T-helper 1 cell treated with Interleukin-12 subunit alpha and Interleukin-12 subunit beta and Interleukin-4 antibody, amounts not matched to agents 30 μg/mL and 1 μg/mL, for 36 hours (primary cell): ENCODE measurements at regions not wholly inside any gene's neighbourhood (a gene's known extent, or its start where the extent isn't known, plus 50 kb on each side); places are given as distances from the start of the nearest gene placed in this dataset.

Source experiments
- H3K27ac Mint-ChIP-seq: one replicate; pipeline ENCODE4 v1.8.0; 2021; ENCODE audit warnings: mild to moderate bottlenecking, mixed read lengths
- H3K27me3 Mint-ChIP-seq: one replicate; pipeline ENCODE4 v1.8.0; 2021; ENCODE audit warnings: low read depth, mixed read lengths
- H3K36me3 Mint-ChIP-seq: one replicate; pipeline ENCODE4 v1.8.0; 2021; ENCODE audit warnings: low read depth, mixed read lengths
- H3K4me1 Mint-ChIP-seq: one replicate; pipeline ENCODE4 v1.8.0; 2021; ENCODE audit warnings: low read depth, mixed read lengths
- H3K4me3 Mint-ChIP-seq: one replicate; pipeline ENCODE4 v1.8.0; 2021; ENCODE audit warnings: mild to moderate bottlenecking, moderate library complexity, mixed read lengths
- H3K9me3 Mint-ChIP-seq: one replicate; pipeline ENCODE4 v1.8.0; 2021; ENCODE audit warnings: mixed read lengths

- no peaks in the 10 kb centered on the region for H3K4me1 Mint-ChIP-seq
- peaks cover 9% of the 10 kb centered on the region for H3K27me3 Mint-ChIP-seq
- no peak overlapping the region for H3K4me3 Mint-ChIP-seq
- H3K36me3 Mint-ChIP-seq = no peaks in the 10 kb centered on the region
- H3K9me3 Mint-ChIP-seq = no peaks in the 10 kb centered on the region
- no peak overlapping the region for H3K27ac Mint-ChIP-seq
Observed at GRCh38 chr1:114216431-114217173, 62.9 kb upstream of the SYT6 start.

- peaks cover 15% of the 10 kb centered on the region for H3K27me3 Mint-ChIP-seq
- no peaks in the 10 kb centered on the region for H3K4me1 Mint-ChIP-seq
- H3K27ac Mint-ChIP-seq = no peak overlapping the region
Observed at GRCh38 chr1:114215436-114215835, 61.8 kb upstream of the SYT6 start.

GRCh38 chr1:114214016-114214415 is 60.3 kb upstream of the SYT6 start:
- Mint-ChIP-seq H3K36me3 (no peaks in the 10 kb centered on the region), H3K27ac (no peak overlapping the region), H3K9me3 (no peaks in the 10 kb centered on the region), H3K4me3 (no peak overlapping the region), H3K27me3 (peaks cover 21% of the 10 kb centered on the region), H3K4me1 (no peaks in the 10 kb centered on the region)

More at GRCh38 chr1:114215436-114215835, 61.8 kb upstream of the SYT6 start:
- Mint-ChIP-seq H3K4me3 (no peak overlapping the region), H3K9me3 (no peaks in the 10 kb centered on the region), H3K36me3 (no peaks in the 10 kb centered on the region)

- H3K27me3 Mint-ChIP-seq = peaks cover 47% of the 10 kb centered on the region
- H3K9me3 Mint-ChIP-seq = no peaks in the 10 kb centered on the region
- no peaks in the 10 kb centered on the region for H3K36me3 Mint-ChIP-seq
- H3K4me3 Mint-ChIP-seq = no peak overlapping the region
- no peak overlapping the region for H3K27ac Mint-ChIP-seq
- no peaks in the 10 kb centered on the region for H3K4me1 Mint-ChIP-seq
Observed at GRCh38 chr1:114209971-114210370, 56.3 kb upstream of the SYT6 start.

- Mint-ChIP-seq H3K36me3 (no peaks in the 10 kb centered on the region), H3K4me3 (no peak overlapping the region), H3K9me3 (no peaks in the 10 kb centered on the region), H3K27ac (no peak overlapping the region), H3K27me3 (peaks cover 47% of the 10 kb centered on the region), H3K4me1 (no peaks in the 10 kb centered on the region)
Observed at GRCh38 chr1:114208714-114209113, 55.0 kb upstream of the SYT6 start.

GRCh38 chr1:114208106-114208505 is 54.4 kb upstream of the SYT6 start:
- Mint-ChIP-seq H3K9me3 (no peaks in the 10 kb centered on the region), H3K4me3 (no peak overlapping the region), H3K4me1 (no peaks in the 10 kb centered on the region), H3K27ac (no peak overlapping the region), H3K36me3 (no peaks in the 10 kb centered on the region), H3K27me3 (peaks cover 45% of the 10 kb centered on the region)

GRCh38 chr1:114207635-114208034 is 54.0 kb upstream of the SYT6 start:
- peaks cover 40% of the 10 kb centered on the region for H3K27me3 Mint-ChIP-seq
- no peak overlapping the region for H3K27ac Mint-ChIP-seq
- H3K9me3 Mint-ChIP-seq = no peaks in the 10 kb centered on the region
- no peak overlapping the region for H3K4me3 Mint-ChIP-seq
- H3K4me1 Mint-ChIP-seq = no peaks in the 10 kb centered on the region
- H3K36me3 Mint-ChIP-seq = no peaks in the 10 kb centered on the region

GRCh38 chr1:114206392-114206791 is 52.7 kb upstream of the SYT6 start:
- Mint-ChIP-seq H3K36me3 (no peaks in the 10 kb centered on the region), H3K27me3 (peaks cover 43% of the 10 kb centered on the region), H3K27ac (no peak overlapping the region), H3K4me3 (no peak overlapping the region), H3K9me3 (no peaks in the 10 kb centered on the region), H3K4me1 (no peaks in the 10 kb centered on the region)

GRCh38 chr1:114203595-114204128 is 50.0 kb upstream of the SYT6 start:
- Mint-ChIP-seq H3K27me3 (peaks cover 40% of the 10 kb centered on the region), H3K4me3 (no peak overlapping the region), H3K9me3 (no peaks in the 10 kb centered on the region), H3K27ac (no peak overlapping the region), H3K4me1 (no peaks in the 10 kb centered on the region), H3K36me3 (no peaks in the 10 kb centered on the region)
